ENCODE measurements at regions not wholly inside any gene's neighbourhood (a gene's known extent, or its start where the extent isn't known, plus 50 kb on each side); places are given as distances from the start of the nearest gene placed in this dataset.

DNA sequence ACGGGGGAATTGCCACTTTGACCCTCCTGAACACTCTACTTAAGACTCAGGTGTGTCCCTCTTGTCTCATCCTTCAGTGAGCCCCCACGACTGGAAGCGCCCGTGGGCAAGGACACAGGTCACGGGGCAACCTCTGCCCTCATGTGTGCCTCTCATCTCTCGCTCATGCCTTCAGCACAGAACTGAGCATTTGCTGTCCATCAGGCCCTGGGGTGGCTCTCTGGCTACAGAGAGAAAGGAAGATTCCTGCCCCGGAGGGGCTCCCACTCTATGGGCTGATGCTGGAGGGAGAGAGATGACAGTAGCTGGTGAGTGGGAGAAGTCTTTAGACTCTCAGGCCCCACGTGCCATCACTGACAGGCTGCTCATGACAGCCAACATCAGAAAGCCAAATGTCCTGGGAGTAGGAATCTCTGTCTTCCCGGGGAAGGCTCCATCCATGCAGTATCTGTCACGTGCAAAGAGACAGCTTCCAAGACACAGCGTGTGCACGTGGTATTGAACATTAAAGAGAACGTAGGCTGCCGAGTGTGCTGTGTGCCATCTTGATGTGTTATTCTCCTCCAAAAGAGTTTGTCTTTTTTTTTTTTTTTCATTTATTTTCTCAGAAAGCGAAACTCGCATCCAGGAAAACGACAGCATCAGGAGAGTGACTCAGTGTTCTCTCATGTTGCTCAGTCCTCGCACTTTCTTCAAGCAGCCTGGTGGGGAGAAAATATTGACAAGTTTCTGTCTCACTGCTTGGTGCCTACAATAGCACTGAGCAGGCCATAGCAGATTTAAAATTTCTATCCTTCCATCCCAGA, 190.5 kb downstream of the GAS1 start:
- no peak overlapping the region for H3K4me3 ChIP-seq (ENCODE audit: insufficient read depth, low read depth, low read length)
- peaks cover 4% of the 10 kb centered on the region for H3K4me1 Mint-ChIP-seq (ENCODE audit: low read depth, unreplicated experiment)
- H3K9me3 ChIP-seq (ENCODE audit: insufficient read depth, low read depth, low read length), result no peaks in the 10 kb centered on the region
- H3K27ac Mint-ChIP-seq (ENCODE audit: unreplicated experiment), result no peak overlapping the region
- H3K79me2 ChIP-seq (ENCODE audit: insufficient read depth, low read length), result no peaks in the 10 kb centered on the region
- H2AFZ ChIP-seq (ENCODE audit: low read depth, low read length), result no peak overlapping the region
- no peak overlapping the region for H3K4me2 ChIP-seq (ENCODE audit: low read length)
- no peaks in the 10 kb centered on the region for H3K9me3 Mint-ChIP-seq (ENCODE audit: unreplicated experiment)
- H3K9ac ChIP-seq (ENCODE audit: low read length), result no peak overlapping the region
- no peaks in the 10 kb centered on the region for H3K4me1 ChIP-seq (ENCODE audit: insufficient read depth, low read length)
- H3K36me3 Mint-ChIP-seq (ENCODE audit: low read depth, unreplicated experiment), result no peaks in the 10 kb centered on the region
- no peaks in the 10 kb centered on the region for H4K20me1 ChIP-seq (ENCODE audit: insufficient read depth, low read length)
- no peak for TF ChIP-seq EZH2 (IDR thresholded peaks at IDR 0.05; ENCODE audit: insufficient read depth, low read length)
- TF ChIP-seq CTCF (IDR thresholded peaks at IDR 0.05; ENCODE audit: insufficient read depth, low read depth, low read length), result no peak
- H3K27ac ChIP-seq (ENCODE audit: low read depth, low read length), result no peak overlapping the region
- DNase-seq (ENCODE audit: low read depth) (no peak), FAIRE-seq (no peak)
- H3K27me3 ChIP-seq (ENCODE audit: insufficient read depth, low read length), result no peaks in the 10 kb centered on the region
- peaks cover 2% of the 10 kb centered on the region for H3K27me3 Mint-ChIP-seq (ENCODE audit: low read depth, unreplicated experiment)
- no peaks in the 10 kb centered on the region for H3K36me3 ChIP-seq (ENCODE audit: insufficient read depth, low read length)
- H3K4me3 Mint-ChIP-seq (ENCODE audit: unreplicated experiment), result no peak overlapping the region

GRCh38 chr9:86755561-86755941, 191.8 kb downstream of the GAS1 start:
- Histone ChIP-seq H3K9me3 (ENCODE audit: insufficient read depth, low read depth, low read length) (no peaks in the 10 kb centered on the region), H3K9ac (ENCODE audit: low read length) (no peak overlapping the region), H3K79me2 (ENCODE audit: insufficient read depth, low read length) (no peaks in the 10 kb centered on the region), H3K36me3 (ENCODE audit: insufficient read depth, low read length) (no peaks in the 10 kb centered on the region), H3K4me1 (ENCODE audit: insufficient read depth, low read length) (no peaks in the 10 kb centered on the region), H3K4me3 (ENCODE audit: insufficient read depth, low read depth, low read length) (no peak overlapping the region), H2AFZ (ENCODE audit: low read depth, low read length) (no peak overlapping the region), H4K20me1 (ENCODE audit: insufficient read depth, low read length) (no peaks in the 10 kb centered on the region), H3K4me2 (ENCODE audit: low read length) (no peak overlapping the region), H3K27me3 (ENCODE audit: insufficient read depth, low read length) (no peaks in the 10 kb centered on the region), H3K27ac (ENCODE audit: low read depth, low read length) (no peak overlapping the region)
- TF ChIP-seq EZH2 (IDR thresholded peaks at IDR 0.05; ENCODE audit: insufficient read depth, low read length), result no peak
- TF ChIP-seq CTCF (IDR thresholded peaks at IDR 0.05; ENCODE audit: insufficient read depth, low read depth, low read length), result no peak
- H3K27me3 Mint-ChIP-seq (ENCODE audit: low read depth, unreplicated experiment), result peaks cover 2% of the 10 kb centered on the region
- H3K9me3 Mint-ChIP-seq (ENCODE audit: unreplicated experiment), result no peaks in the 10 kb centered on the region
- H3K4me1 Mint-ChIP-seq (ENCODE audit: low read depth, unreplicated experiment), result peaks cover 6% of the 10 kb centered on the region
- DNase-seq (ENCODE audit: low read depth) (no peak), FAIRE-seq (no peak)
- no peaks in the 10 kb centered on the region for H3K36me3 Mint-ChIP-seq (ENCODE audit: low read depth, unreplicated experiment)
- no peak overlapping the region for H3K4me3 Mint-ChIP-seq (ENCODE audit: unreplicated experiment)
- H3K27ac Mint-ChIP-seq (ENCODE audit: unreplicated experiment), result no peak overlapping the region

Measured in astrocyte (in vitro differentiated cells and primary cell).